Thyroid gland (tissue), 4 donors: ENCODE measurements at regions not wholly inside any gene's neighbourhood (a gene's known extent, or its start where the extent isn't known, plus 50 kb on each side); places are given as distances from the start of the nearest gene placed in this dataset.
"Not testable (repeated sequence)": the region's sequence is repeated elsewhere in the genome, so short reads cannot be mapped to it uniquely, and the experiment has no call there.

Source experiments
- POLR2A ChIP-seq, 2 donors: fragments of 450-650 bp; IDR thresholded peaks; one replicate each; pipeline ENCODE4 v1.6.1; 2017; ENCODE audit warnings: antibody characterized with exemption in 2 of 2, mild to moderate bottlenecking in 2 of 2, moderate library complexity in 1 of 2
- TF ChIP-seq, protein P1 (sequence below), 6 experiments: fragments of 200-600 bp in 3 of 6; fragments of 450-650 bp in 3 of 6; sonication (generic) in 3 of 6; IDR thresholded peaks; one replicate each; pipeline ENCODE4 v1.5.1; 2016 to 2019; ENCODE audit warnings: antibody characterized with exemption in 6 of 6, mild to moderate bottlenecking in 2 of 6, inconsistent platforms in 1 of 6, moderate library complexity in 1 of 6

DNA sequence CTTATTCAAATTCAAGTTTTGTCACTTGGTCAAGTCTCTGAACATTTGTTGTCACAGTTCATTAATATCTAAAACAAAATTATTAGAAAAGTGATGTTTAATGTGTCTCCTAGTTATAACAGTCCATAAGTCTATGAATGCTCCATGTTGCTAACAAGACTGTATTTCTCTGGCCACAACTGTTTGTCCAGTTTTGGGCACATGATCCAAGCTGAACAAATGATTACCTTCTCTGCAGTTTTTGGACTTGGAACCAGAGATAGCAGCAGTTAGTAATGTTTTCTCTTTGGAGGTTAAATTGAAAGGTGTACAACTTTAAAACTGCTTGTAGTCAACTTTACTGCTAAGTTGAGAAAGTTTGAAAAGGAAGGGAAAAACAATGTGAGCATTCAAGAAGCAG, 84.7 kb upstream of the NOX4 start:
- not testable (repeated sequence) for TF ChIP-seq POLR2A (IDR thresholded peaks at IDR 0.05)
- TF ChIP-seq, protein P1, sequence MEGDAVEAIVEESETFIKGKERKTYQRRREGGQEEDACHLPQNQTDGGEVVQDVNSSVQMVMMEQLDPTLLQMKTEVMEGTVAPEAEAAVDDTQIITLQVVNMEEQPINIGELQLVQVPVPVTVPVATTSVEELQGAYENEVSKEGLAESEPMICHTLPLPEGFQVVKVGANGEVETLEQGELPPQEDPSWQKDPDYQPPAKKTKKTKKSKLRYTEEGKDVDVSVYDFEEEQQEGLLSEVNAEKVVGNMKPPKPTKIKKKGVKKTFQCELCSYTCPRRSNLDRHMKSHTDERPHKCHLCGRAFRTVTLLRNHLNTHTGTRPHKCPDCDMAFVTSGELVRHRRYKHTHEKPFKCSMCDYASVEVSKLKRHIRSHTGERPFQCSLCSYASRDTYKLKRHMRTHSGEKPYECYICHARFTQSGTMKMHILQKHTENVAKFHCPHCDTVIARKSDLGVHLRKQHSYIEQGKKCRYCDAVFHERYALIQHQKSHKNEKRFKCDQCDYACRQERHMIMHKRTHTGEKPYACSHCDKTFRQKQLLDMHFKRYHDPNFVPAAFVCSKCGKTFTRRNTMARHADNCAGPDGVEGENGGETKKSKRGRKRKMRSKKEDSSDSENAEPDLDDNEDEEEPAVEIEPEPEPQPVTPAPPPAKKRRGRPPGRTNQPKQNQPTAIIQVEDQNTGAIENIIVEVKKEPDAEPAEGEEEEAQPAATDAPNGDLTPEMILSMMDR (IDR thresholded peaks at IDR 0.05) = not testable (repeated sequence)
